ENCODE measurements at regions not wholly inside any gene's neighbourhood (a gene's known extent, or its start where the extent isn't known, plus 50 kb on each side); places are given as distances from the start of the nearest gene placed in this dataset.

GRCh38 chr14:105902131-105902898, 375.9 kb downstream of the TMEM121 start:
- no peak for TF ChIP-seq CTCF (conservative IDR thresholded peaks at IDR 0.05; ENCODE audit: low read depth, low read length)
- no peak for TF ChIP-seq EZH2phosphoT487 (IDR thresholded peaks at IDR 0.05; ENCODE audit: borderline replicate concordance, low read length)
